SK-N-SH (cell line): ENCODE measurements at regions not wholly inside any gene's neighbourhood (a gene's known extent, or its start where the extent isn't known, plus 50 kb on each side); places are given as distances from the start of the nearest gene placed in this dataset.

Experiments used
- CTCF ChIA-PET: fragments of 300-600, 350-600 bp; formaldehyde crosslinking; extraction: SDS; loops from one replicate; lab custom pipeline; 2021; lab: Yijun Ruan, JAX
- POLR2A ChIA-PET: fragments of 350-600 bp; sonication (Branson Sonifier 250); formaldehyde crosslinking; extraction: SDS; loops from one replicate; lab custom pipeline; 2020; ENCODE audit warnings: antibody characterized with exemption, inconsistent platforms; lab: Yijun Ruan, JAX
- DNase-seq: peaks from one replicate; pipeline ENCODE4 v3.0.0; 2012
- H2AFZ ChIP-seq: fragments of 200-600 bp; sonication (generic); 2 replicates; pipeline ENCODE4 v1.8.1; 2016; ENCODE audit warnings: antibody characterized with exemption, mild to moderate bottlenecking, low read depth
- H3F3A ChIP-seq: fragments of 200-600 bp; sonication (generic); replicated peaks from 2 replicates; pipeline ENCODE3; 2016; ENCODE audit warnings: antibody characterized with exemption, mild to moderate bottlenecking; ENCODE audit not compliant: insufficient read depth
- H3K27ac ChIP-seq, 2 experiments: fragments of 200-500 bp in 1 of 2; fragments of 200-600 bp in 1 of 2; sonication (Bioruptor generic) in 1 of 2; sonication (generic), shearing (Covaris generic) in 1 of 2; 2 replicates each; pipeline versions ENCODE4 v1.5.1 to v1.6.1; 2014 to 2016; ENCODE audit warnings: low read depth in 2 of 2, inconsistent platforms in 1 of 2, low read length in 1 of 2, mild to moderate bottlenecking in 1 of 2, mixed read lengths in 1 of 2
- H3K27me3 ChIP-seq: fragments of 200-600 bp; sonication (generic), shearing (Covaris generic); 2 replicates; pipeline ENCODE4 v1.6.1; 2016; ENCODE audit warnings: mixed run types; ENCODE audit not compliant: insufficient read depth
- H3K36me3 ChIP-seq, 2 experiments: fragments of 200-500 bp in 1 of 2; fragments of 200-600 bp in 1 of 2; sonication (Bioruptor generic) in 1 of 2; sonication (generic) in 1 of 2; replicated peaks in 1 of 2; 2 replicates each; pipeline versions ENCODE3 to v1.5.1; 2014 to 2016; ENCODE audit warnings: low read length in 1 of 2, mild to moderate bottlenecking in 1 of 2; ENCODE audit not compliant: insufficient read depth in 2 of 2, control insufficient read depth in 1 of 2
- H3K4me1 ChIP-seq, 2 experiments: fragments of 200-500 bp in 1 of 2; fragments of 200-600 bp in 1 of 2; sonication (Bioruptor generic) in 1 of 2; sonication (generic), shearing (Covaris generic) in 1 of 2; 2 replicates each; pipeline versions ENCODE4 v1.5.1 to v1.6.1; 2014 to 2016; ENCODE audit warnings: low read depth in 1 of 2, low read length in 1 of 2, mixed run types in 1 of 2; ENCODE audit not compliant: insufficient read depth in 2 of 2, control insufficient read depth in 1 of 2
- H3K4me2 ChIP-seq: fragments of 200-600 bp; sonication (generic), shearing (Covaris generic); 2 replicates; pipeline ENCODE4 v1.6.1; 2017; ENCODE audit warnings: mixed run types
- H3K4me3 ChIP-seq, 2 experiments: fragments of 200-500 bp in 1 of 2; fragments of 200-600 bp in 1 of 2; sonication (Bioruptor generic) in 1 of 2; sonication (generic), shearing (Covaris generic) in 1 of 2; 2 replicates each; pipeline versions ENCODE4 v1.5.1 to v1.8.1; 2014 to 2016; ENCODE audit warnings: low read depth in 2 of 2, inconsistent platforms in 1 of 2, low read length in 1 of 2, mild to moderate bottlenecking in 1 of 2, mixed read lengths in 1 of 2, moderate library complexity in 1 of 2
- H3K79me2 ChIP-seq: fragments of 200-600 bp; sonication (generic); 2 replicates; pipeline ENCODE4 v1.8.1; 2017; ENCODE audit warnings: mild to moderate bottlenecking; ENCODE audit not compliant: insufficient read depth
- H3K9ac ChIP-seq: fragments of 200-600 bp; sonication (generic); 2 replicates; pipeline ENCODE4 v1.6.1; 2017; ENCODE audit warnings: mixed run types
- H3K9me2 ChIP-seq: fragments of 200-600 bp; sonication (generic); 2 replicates; pipeline ENCODE4 v1.6.1; 2017; ENCODE audit warnings: mixed run types
- H3K9me3 ChIP-seq: fragments of 200-600 bp; sonication (generic); 2 replicates; pipeline ENCODE4 v1.6.1; 2017; ENCODE audit warnings: mixed run types, mild to moderate bottlenecking, moderate library complexity
- H4K20me1 ChIP-seq: fragments of 200-600 bp; sonication (generic); 2 replicates; pipeline ENCODE4 v1.6.1; 2017; ENCODE audit warnings: mild to moderate bottlenecking, mixed run types; ENCODE audit not compliant: insufficient read depth
- CHD2 ChIP-seq: fragments of 150-350 bp; IDR thresholded peaks from 2 replicates; pipeline ENCODE4 v1.6.1; 2018; ENCODE audit warnings: low read length; ENCODE audit not compliant: partially characterized antibody
- CTCF ChIP-seq: fragments of 200-600 bp; sonication (generic); IDR thresholded peaks from 2 replicates; pipeline ENCODE4 v1.6.1; 2017; ENCODE audit warnings: antibody characterized with exemption, mild to moderate bottlenecking, moderate library complexity
- EP300 ChIP-seq, 2 experiments: IDR thresholded peaks; 2 replicates each; pipeline versions ENCODE4 v1.4.0 to v1.6.1; 2012; ENCODE audit warnings: borderline replicate concordance in 1 of 2, low read depth in 1 of 2, low read length in 1 of 2
- EZH2phosphoT487 ChIP-seq: fragments of 200-600 bp; sonication (generic); IDR thresholded peaks from 2 replicates; pipeline ENCODE4 v1.6.1; 2017; ENCODE audit warnings: low read depth, mixed run types, mild to moderate bottlenecking, antibody characterized with exemption, moderate library complexity, borderline replicate concordance
- FOSL2 ChIP-seq: IDR thresholded peaks from 2 replicates; pipeline ENCODE4 v1.4.0; 2012; ENCODE audit warnings: low read depth, mild to moderate bottlenecking, moderate library complexity, borderline replicate concordance
- FOXM1 ChIP-seq: IDR thresholded peaks from 2 replicates; pipeline ENCODE4 v1.4.0; 2012; ENCODE audit warnings: low read depth, mild to moderate bottlenecking
- GABPA ChIP-seq: IDR thresholded peaks from 2 replicates; pipeline ENCODE4 v1.4.0; 2012; ENCODE audit warnings: low read depth, mild to moderate bottlenecking
- MAX ChIP-seq: IDR thresholded peaks from 2 replicates; pipeline ENCODE4 v1.4.0; 2012; ENCODE audit warnings: low read depth
- MEF2A ChIP-seq: IDR thresholded peaks from 2 replicates; pipeline ENCODE4 v1.4.0; 2012; ENCODE audit warnings: low read depth, borderline replicate concordance
- MXI1 ChIP-seq: IDR thresholded peaks from 2 replicates; pipeline ENCODE4 v1.6.1; 2012; ENCODE audit warnings: mild to moderate bottlenecking, low read depth, low read length, improper control_type of control experiment
- PBX3 ChIP-seq: IDR thresholded peaks from 2 replicates; pipeline ENCODE4; 2012
- RCOR1 ChIP-seq: fragments of 150-350 bp; IDR thresholded peaks from 2 replicates; pipeline ENCODE4 v1.6.1; 2017; ENCODE audit warnings: antibody characterized with exemption, low read length
- RXRA ChIP-seq: IDR thresholded peaks from 2 replicates; pipeline ENCODE4 v1.4.0; 2012; ENCODE audit warnings: low read depth, mild to moderate bottlenecking, borderline replicate concordance
- SMC3 ChIP-seq: IDR thresholded peaks from 2 replicates; pipeline ENCODE4 v1.6.1; 2012; ENCODE audit warnings: low read depth, low read length, improper control_type of control experiment
- TEAD4 ChIP-seq: IDR thresholded peaks from 2 replicates; pipeline ENCODE4 v1.4.0; 2012; ENCODE audit warnings: mild to moderate bottlenecking, borderline replicate concordance; ENCODE audit not compliant: insufficient read depth
- USF1 ChIP-seq: IDR thresholded peaks from 2 replicates; pipeline ENCODE4 v1.4.0; 2012; ENCODE audit warnings: low read depth, borderline replicate concordance
- USF2 ChIP-seq: fragments of 150-350 bp; IDR thresholded peaks from 2 replicates; pipeline ENCODE4 v1.6.1; 2017; ENCODE audit warnings: antibody characterized with exemption, low read length, low read depth, borderline replicate concordance
- YY1 ChIP-seq: IDR thresholded peaks from 2 replicates; pipeline ENCODE4 v1.4.0; 2012; ENCODE audit warnings: low read depth, mild to moderate bottlenecking
- WGBS: methylation state at CpG from one replicate; pipeline ENCODE4 v1.1.6; 2017; ENCODE audit warnings: low lambda C conversion rate; 5-methylcytosine and 5-hydroxymethylcytosine counted together

GRCh38 chr3:41102053-41102556, 97.2 kb upstream of the CTNNB1 start (continued):
- TF ChIP-seq EZH2phosphoT487: no peak
- TF ChIP-seq, all 33 proteins: peak for 0

GRCh38 chr3:41102750-41103149, 96.6 kb upstream of the CTNNB1 start:
- no peaks in the 10 kb centered on the region for H3F3A ChIP-seq
- no peak overlapping the region for H2AFZ ChIP-seq
- CTCF ChIA-PET: no interaction called here
- no peak overlapping the region for H3K9ac ChIP-seq
- no peaks in the 10 kb centered on the region for H3K4me1 ChIP-seq
- H3K27me3 ChIP-seq: no peaks in the 10 kb centered on the region
- WGBS: 14% methylated on average over 3 of the region's 3 CpGs
- H4K20me1 ChIP-seq: no peaks in the 10 kb centered on the region
- no peak overlapping the region for H3K27ac ChIP-seq
- H3K9me3 ChIP-seq: no peaks in the 10 kb centered on the region
- H3K36me3 ChIP-seq: no peaks in the 10 kb centered on the region
- DNase-seq: no peak
- H3K4me3 ChIP-seq: no peak overlapping the region
- no peaks in the 10 kb centered on the region for H3K9me2 ChIP-seq
- no peaks in the 10 kb centered on the region for H3K79me2 ChIP-seq
- POLR2A ChIA-PET: no interaction called here
- TF ChIP-seq EP300 (IDR thresholded peaks at IDR 0.05; ENCODE audit: borderline replicate concordance in 1 of 2, low read depth in 1 of 2, low read length in 1 of 2) (no peak), MEF2A (no peak), MXI1 (no peak), MAX (no peak), YY1 (no peak), USF1 (no peak), CHD2 (no peak), PBX3 (no peak), FOXM1 (no peak), RCOR1 (no peak), FOSL2 (no peak), RXRA (no peak), TEAD4 (no peak), GABPA (no peak), SMC3 (no peak), USF2 (no peak), CTCF (no peak)
- H3K4me2 ChIP-seq: no peak overlapping the region
